D721Med (cell line): ENCODE measurements at regions not wholly inside any gene's neighbourhood (a gene's known extent, or its start where the extent isn't known, plus 50 kb on each side); places are given as distances from the start of the nearest gene placed in this dataset.
A peak's percentile ranks its signal among the peaks of the same experiment; 100 is the strongest.

Source experiments
- DNase-seq: peaks from one replicate; pipeline ENCODE4 v3.0.0; 2011; ENCODE audit warnings: low spot score; ENCODE audit not compliant: insufficient read length
- FAIRE-seq: peaks from 2 replicates; lab custom pipeline; 2011; peaks lifted over from hg19 to GRCh38; lab: Jason Lieb, UNC
- TF ChIP-seq, protein P1 (sequence below): IDR thresholded peaks from 2 replicates; pipeline ENCODE4 v1.5.1; 2012; ENCODE audit warnings: mild to moderate bottlenecking, control low read depth; ENCODE audit not compliant: insufficient read depth; ENCODE audit errors: missing control alignments

DNA sequence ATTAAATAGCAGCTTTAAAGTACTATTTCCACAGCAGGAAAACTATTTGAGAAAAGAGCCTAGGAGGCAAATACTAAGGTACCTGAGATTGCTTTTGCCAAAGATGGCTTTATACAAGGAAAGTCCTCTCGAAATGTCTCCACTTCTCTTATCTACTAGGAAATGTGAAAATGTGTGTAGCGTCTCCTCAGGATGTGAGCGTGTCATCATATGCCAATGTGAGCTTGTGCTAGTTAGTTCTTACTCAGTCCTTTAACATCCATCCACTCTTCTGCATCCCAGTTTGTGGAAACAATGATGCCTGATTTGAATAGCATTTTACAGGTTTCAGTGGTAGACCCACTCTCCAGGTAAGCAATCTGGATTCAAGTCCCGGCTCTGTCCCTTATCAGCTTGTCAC is 421.0 kb downstream of the DYNC2H1 start:
- FAIRE-seq, result no peak

DNA sequence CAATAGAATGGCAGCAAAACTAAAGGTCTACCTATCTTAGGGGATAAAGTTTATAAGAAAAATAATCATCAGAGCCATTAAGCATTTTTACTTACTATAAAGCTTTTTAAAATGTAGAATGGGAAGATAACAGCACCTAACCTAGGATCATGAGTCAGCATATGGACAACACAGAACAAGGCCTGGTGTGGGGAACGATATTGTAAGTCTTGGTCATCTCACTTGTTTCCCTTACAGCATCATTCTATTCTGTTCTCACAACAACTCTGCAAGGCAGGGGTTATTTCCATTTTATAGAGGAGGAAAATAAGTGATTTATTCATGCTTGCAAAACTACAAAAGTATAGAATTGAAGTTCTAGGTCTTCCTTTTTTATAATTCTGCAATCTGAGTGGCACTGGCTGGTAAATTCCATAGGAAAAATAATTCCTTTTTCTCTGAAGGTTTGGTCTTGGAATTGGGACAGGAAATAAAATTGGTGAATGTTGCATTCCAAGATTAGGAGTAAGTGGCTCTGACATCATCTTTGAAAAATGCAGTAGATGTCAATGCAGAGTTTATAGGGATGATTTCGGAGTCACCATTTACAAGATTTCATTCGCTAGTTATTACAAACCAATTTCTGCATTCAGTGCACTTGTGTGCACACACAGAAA is 423.0 kb downstream of the DYNC2H1 start:
- no peak for DNase-seq
- TF ChIP-seq, protein P1, sequence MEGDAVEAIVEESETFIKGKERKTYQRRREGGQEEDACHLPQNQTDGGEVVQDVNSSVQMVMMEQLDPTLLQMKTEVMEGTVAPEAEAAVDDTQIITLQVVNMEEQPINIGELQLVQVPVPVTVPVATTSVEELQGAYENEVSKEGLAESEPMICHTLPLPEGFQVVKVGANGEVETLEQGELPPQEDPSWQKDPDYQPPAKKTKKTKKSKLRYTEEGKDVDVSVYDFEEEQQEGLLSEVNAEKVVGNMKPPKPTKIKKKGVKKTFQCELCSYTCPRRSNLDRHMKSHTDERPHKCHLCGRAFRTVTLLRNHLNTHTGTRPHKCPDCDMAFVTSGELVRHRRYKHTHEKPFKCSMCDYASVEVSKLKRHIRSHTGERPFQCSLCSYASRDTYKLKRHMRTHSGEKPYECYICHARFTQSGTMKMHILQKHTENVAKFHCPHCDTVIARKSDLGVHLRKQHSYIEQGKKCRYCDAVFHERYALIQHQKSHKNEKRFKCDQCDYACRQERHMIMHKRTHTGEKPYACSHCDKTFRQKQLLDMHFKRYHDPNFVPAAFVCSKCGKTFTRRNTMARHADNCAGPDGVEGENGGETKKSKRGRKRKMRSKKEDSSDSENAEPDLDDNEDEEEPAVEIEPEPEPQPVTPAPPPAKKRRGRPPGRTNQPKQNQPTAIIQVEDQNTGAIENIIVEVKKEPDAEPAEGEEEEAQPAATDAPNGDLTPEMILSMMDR, result no peak
- FAIRE-seq, result no peak

More for the DNA sequence above, 421.0 kb downstream of the DYNC2H1 start:
- DNase-seq, result no peak
- TF ChIP-seq, protein P1, result no peak

DNA sequence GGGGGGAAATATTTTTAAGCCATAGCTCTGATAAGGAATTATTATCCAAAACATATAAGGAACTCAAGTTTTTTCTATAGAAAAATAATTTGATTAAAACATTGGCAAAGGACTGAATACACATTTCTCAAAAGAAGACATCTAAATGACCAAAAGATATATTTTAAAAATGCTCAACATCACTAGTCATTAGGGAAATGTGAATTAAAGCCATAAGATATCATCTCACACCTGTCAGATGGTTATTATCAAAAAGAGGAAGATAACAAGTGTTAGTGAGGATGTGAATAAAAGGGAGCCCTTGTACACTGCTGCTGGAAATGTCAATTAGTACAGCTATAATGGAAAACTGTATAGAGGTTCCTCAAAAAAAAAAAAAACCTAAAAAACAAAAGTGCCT is 425.0 kb downstream of the DYNC2H1 start:
- no peak for FAIRE-seq
- TF ChIP-seq, protein P1, result no peak

DNA sequence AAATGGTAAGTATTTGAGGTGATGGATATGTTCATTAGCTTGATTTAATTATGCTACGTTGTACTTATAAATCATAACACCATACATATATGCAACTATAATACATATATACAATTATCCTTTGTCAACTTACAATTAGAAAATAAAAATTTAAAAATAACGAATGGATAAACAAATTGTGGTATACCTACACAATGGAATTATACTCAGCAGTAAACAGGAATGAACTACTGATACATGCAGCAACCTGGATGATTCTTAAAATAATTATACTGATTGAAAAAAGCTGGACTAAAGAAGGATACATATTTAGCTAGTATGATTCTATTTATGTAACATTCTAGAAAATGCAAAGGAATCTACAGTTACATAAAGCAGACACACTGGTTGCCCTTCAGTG is 425.7 kb downstream of the DYNC2H1 start:
- DNase-seq (no peak), FAIRE-seq (no peak)
- TF ChIP-seq, protein P1, result no peak

More for the DNA sequence above, 425.0 kb downstream of the DYNC2H1 start:
- DNase-seq, result no peak

DNA sequence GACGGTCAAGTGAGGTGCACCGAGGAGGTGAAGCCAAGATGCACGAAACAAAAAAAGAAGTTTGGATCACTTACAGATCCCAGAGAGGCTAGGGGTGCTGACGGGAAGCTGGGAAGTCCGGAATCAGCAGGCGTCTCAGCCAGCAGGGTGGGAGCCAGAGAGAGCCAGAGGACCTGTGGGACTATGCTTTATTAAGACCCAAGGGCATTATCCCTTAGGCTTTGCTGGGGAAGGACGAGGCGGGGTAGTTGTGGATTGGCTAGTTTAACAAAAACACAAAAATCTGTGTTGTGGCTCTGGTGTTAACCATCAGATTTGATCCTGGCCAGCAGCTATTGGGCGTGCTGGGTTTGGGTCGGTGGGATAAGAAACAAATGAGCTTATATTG is 427.1 kb downstream of the DYNC2H1 start:
- FAIRE-seq (peak; percentile 35), DNase-seq (no peak)
- TF ChIP-seq, protein P1, result no peak

DNA sequence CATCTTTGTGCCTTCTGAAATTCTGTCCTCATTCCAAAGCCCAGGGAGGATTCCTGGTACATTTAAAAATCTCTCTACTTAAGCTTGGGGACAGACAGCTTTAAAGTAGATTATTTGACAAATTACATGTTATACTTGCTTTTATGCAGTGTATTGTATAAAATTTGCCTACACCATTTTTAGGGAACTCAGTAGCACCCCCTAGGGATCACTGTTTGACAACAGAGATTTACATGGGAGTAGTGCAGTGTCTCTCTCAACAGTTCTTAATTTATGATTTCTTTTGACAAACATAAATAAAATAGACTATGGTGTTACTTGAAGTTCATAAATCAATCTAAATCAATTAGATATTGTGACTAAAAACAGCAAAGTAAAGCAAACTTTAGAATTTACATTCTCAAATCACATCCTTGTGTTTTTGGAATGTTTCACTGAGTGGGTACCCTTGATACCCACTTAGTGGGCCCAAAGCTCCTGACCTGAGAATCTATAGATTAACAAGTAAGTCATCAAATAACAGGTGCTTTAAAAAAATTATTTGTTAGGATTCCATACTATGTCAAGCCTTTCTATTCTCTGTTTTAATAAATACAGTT is 428.8 kb downstream of the DYNC2H1 start:
- FAIRE-seq, result peak; percentile 80
- TF ChIP-seq, protein P1, result peak; percentile 47
- DNase-seq, result no peak

DNA sequence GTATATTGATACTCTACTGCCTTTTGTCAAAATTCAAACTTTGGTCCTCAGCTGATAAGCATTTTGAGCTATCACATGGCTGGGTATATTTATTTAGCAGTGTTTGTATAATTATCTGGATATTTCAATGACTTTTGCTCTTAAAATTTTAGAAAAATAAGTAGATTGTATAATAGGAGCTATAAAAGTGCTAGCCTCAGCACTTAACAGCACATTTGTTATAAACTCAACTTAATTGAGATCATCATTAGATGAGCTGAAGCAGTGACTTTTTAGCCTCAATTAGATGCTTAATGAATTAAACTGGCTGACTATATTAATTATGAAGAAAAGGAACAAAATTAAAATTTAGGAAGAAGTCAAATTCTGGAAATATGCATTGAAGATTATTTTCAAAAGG is 429.9 kb downstream of the DYNC2H1 start:
- DNase-seq, result no peak
- TF ChIP-seq, protein P1, result no peak
- FAIRE-seq, result no peak
